WI38 (cell line): ENCODE measurements at regions not wholly inside any gene's neighbourhood (a gene's known extent, or its start where the extent isn't known, plus 50 kb on each side); places are given as distances from the start of the nearest gene placed in this dataset.
"Not testable (repeated sequence)": the region's sequence is repeated elsewhere in the genome, so short reads cannot be mapped to it uniquely, and the experiment has no call there.

ENCODE experiments used
- H3K4me3 ChIP-seq: 2 replicates; pipeline ENCODE4 v1.5.1; 2011; ENCODE audit warnings: low read depth, mild to moderate bottlenecking, control low read depth, low read length
- CTCF ChIP-seq: IDR thresholded peaks from 2 replicates; pipeline ENCODE4 v1.5.1; 2012; ENCODE audit warnings: low read depth, mild to moderate bottlenecking, control low read depth, low read length

- TF ChIP-seq CTCF = no peak
- no peak overlapping the region for H3K4me3 ChIP-seq
Measured at GRCh38 chr4:65227628-65228027, 442.7 kb downstream of the EPHA5 start.

GRCh38 chr4:65223601-65224000 is 446.7 kb downstream of the EPHA5 start:
- no peak overlapping the region for H3K4me3 ChIP-seq
- no peak for TF ChIP-seq CTCF

- not testable (repeated sequence) for H3K4me3 ChIP-seq
Measured at GRCh38 chr4:65223074-65223473, 447.2 kb downstream of the EPHA5 start.

- no peak for TF ChIP-seq CTCF
- H3K4me3 ChIP-seq = no peak overlapping the region
Measured at GRCh38 chr4:65217179-65217578, 453.1 kb downstream of the EPHA5 start.

- no peak overlapping the region for H3K4me3 ChIP-seq
- no peak for TF ChIP-seq CTCF
Measured at GRCh38 chr4:65202853-65203236, 467.4 kb downstream of the EPHA5 start.

- TF ChIP-seq CTCF = no peak
- no peak overlapping the region for H3K4me3 ChIP-seq
Measured at GRCh38 chr4:65202165-65202852, 468.0 kb downstream of the EPHA5 start.

- H3K4me3 ChIP-seq = no peak overlapping the region
- no peak for TF ChIP-seq CTCF
Measured at GRCh38 chr4:65195666-65196065, 474.6 kb downstream of the EPHA5 start.

- no peak overlapping the region for H3K4me3 ChIP-seq
- no peak for TF ChIP-seq CTCF
Measured at GRCh38 chr4:65195002-65195401, 475.3 kb downstream of the EPHA5 start.
